ENCODE measurements at regions not wholly inside any gene's neighbourhood (a gene's known extent, or its start where the extent isn't known, plus 50 kb on each side); places are given as distances from the start of the nearest gene placed in this dataset.

GRCh38 chr7:68306692-68307107, 1291.6 kb upstream of the AUTS2 start:
- DNase-seq (ENCODE audit: low spot score) = no peak

GRCh38 chr7:68309271-68309670, 1289.0 kb upstream of the AUTS2 start:
- DNase-seq (ENCODE audit: low spot score) = no peak

GRCh38 chr7:68309806-68310205, 1288.5 kb upstream of the AUTS2 start:
- DNase-seq (ENCODE audit: low spot score) = no peak

DNA sequence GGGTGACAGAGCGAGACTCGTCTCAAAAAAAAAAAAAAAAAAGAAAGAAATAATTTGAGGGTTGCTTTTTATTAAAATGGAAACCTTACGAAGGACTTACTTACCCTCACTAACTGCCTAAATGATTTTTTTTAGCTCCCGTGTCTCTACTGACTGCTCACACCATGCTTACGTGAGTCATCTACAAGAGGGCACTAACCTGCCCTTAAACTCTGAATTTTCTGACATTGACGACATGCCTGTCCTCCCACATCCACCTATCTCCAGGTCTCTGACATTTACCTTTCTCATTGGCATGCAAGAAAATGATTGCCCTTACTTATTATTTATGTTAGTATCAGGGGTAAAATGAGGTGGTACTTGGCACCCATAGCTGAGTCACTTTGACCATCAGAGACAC, 1286.3 kb upstream of the AUTS2 start:
- no peak for DNase-seq (ENCODE audit: low spot score)

DNA sequence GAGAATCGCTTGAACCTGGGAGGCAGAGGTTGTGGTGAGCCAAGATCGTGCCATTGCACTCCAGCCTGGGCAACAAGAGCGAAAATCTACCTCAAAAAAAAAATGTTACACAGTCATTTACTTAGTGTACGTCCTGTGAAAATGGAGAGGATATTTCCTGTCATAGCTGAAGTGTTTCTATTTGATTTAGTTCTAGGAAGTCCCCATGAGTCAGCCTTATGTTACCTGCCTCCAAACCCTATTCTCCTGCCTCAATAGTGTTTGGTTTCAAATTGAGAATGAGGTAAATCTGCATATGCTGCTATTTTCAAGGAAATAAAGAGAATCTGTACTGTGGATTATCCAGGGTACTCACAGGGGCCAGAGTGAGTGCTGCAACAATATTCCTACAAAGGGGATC, 1284.5 kb upstream of the AUTS2 start:
- DNase-seq (ENCODE audit: low spot score) = no peak

DNA sequence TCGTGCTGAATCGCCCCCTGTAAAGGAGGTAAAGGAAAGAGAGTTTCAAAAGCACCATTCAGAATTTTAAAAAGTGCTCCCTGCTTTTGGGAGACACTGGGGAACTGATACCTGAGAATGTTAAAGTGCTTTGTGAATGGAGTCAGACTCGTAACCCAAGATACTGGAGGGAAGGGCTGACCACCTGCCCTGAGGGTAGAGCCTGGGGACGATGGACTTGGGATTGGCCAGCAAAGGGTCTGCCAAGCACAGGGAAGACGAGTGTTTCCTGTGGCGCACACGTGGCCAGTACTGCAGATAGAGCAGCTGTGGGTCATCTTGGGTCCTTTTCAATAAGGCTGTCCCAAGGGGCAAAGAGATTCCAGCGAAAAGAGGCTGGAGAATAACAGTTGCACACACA, 1284.1 kb upstream of the AUTS2 start:
- DNase-seq (ENCODE audit: low spot score) = no peak

GRCh38 chr7:68317476-68317875, 1280.8 kb upstream of the AUTS2 start:
- DNase-seq (ENCODE audit: low spot score) = no peak

GRCh38 chr7:68319061-68319460, 1279.2 kb upstream of the AUTS2 start:
- no peak for DNase-seq (ENCODE audit: low spot score)

DNA sequence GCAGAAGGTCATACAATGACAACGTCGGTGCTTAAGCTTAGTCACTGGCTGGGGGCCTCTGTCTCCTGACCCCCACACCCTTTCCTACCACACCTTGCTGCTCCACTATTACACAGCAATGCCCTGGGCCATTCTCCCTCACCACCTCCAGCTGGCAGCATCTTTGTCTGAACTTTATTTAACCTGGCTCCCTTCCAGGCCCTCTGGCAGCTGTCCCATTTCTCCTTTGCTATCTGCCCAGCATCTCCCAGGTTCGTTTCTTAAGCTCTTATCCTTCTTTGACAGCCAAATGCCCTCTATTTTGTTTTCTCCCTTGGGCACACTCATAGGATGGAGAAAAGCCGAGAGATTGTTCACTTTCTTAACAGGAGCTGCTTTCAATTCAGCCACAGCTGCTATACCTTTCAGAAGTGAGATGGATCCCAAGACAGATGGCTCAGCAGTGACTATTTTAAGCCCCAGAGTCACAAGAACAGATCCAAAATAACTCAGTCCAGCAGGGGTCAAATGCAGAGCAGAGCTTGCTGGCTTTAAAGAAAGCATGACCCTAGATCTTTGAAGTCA, 1277.1 kb upstream of the AUTS2 start:
- no peak for DNase-seq (ENCODE audit: low spot score)

- DNase-seq (ENCODE audit: low spot score) = no peak
Observed at GRCh38 chr7:68321776-68322496, 1276.3 kb upstream of the AUTS2 start.

GRCh38 chr7:68324621-68325020, 1273.7 kb upstream of the AUTS2 start:
- DNase-seq (ENCODE audit: low spot score) = no peak

DNA sequence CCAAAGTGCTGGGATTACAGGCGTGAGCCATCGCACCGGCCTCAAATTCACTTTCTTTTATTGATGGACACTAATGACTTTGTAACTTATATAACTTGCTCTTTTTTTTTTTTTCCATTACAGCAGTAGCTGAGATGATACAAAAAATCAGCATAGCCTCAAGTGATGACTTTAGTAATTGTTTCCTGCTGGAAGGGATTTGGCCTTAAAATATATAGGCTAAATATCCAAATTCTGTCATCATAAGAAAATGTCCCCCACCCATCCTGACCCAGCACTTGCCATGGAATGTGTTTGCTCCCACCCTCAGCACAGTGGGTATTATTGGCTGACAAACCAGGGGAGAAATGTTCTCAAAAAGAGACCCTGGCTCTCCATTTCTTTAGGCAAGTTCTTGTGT, 1264.1 kb upstream of the AUTS2 start:
- no peak for DNase-seq (ENCODE audit: low spot score)

- no peak for DNase-seq (ENCODE audit: low spot score)
Observed at GRCh38 chr7:68334636-68335272, 1263.5 kb upstream of the AUTS2 start.

DNA sequence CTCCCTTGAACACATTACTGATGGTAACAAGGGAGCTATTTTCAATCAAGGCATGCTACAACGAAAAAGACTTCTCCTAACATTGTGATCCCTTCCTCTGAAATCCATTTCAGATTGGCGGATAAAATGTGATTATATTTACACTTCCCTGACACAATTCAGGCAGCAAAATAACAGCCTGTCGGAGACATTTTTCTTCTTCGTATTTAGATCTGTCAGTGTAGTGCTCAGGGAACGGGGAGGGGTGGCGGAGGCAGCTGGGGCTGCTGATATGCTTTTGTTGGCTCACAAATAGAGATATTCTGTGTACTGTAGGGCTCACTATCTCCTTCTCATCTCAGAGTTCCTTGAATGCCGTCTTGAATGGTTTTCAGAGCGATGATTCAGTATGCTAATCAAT, 1261.7 kb upstream of the AUTS2 start:
- peak; percentile 5 for DNase-seq (ENCODE audit: low spot score)

- no peak for DNase-seq (ENCODE audit: low spot score)
Observed at GRCh38 chr7:68348401-68348800, 1249.9 kb upstream of the AUTS2 start.

- DNase-seq (ENCODE audit: low spot score) = no peak
Observed at GRCh38 chr7:68362745-68363518, 1235.3 kb upstream of the AUTS2 start.

DNA sequence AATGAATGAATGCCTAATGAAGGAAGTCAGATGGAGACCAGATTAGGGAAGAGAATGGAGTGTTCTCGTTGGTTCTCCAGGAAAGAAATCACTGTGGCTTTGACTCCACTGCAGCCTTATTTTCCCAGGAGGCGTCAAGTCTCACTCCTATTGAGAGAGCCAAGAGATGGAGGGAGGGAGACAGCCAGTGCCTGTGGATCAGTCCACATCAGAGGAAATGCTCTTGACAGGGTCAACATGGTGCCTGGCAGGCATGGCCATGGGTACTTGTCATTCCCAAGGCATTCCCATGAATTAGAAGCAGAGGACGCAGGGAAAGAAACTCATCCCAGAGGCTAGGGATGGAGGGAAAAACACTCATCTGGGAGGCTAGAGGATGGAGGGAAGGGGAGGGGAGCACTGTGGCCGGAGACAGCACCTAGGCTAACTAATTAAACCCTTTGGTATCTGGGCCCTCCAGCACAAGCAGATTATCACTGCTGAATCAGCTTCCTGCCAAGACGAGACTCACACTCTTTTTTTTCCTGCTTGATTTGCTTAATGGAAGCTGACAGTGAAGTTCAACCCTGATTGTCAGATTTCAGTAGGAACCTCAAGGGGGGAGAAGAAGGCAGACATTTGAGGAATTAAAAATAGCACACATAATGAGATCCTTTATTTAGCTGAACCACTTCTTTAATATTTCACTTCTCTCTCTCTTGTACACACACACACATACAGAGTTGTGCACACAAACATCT, 1233.2 kb upstream of the AUTS2 start:
- no peak for DNase-seq (ENCODE audit: low spot score)

DNA sequence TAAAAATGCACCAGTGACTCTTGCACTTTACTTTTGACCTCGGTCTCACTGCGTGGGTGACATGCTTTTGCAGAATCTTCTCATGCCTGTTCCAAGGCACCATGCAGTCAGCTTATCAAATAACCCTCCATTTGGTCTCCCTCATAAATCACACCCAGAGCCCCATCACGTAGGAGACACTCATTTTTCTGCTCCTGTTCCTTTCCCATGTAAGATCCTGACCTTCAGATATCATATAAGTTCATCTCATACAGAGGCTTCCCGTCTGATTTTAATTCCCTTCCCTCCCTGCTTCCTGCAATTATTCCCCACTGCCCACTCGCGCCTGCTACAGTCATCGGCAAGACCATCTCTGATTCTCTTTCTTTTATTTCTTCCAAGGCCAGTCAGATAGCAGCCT, 1226.3 kb upstream of the AUTS2 start:
- DNase-seq (ENCODE audit: low spot score) = no peak

- DNase-seq (ENCODE audit: low spot score) = no peak
Observed at GRCh38 chr7:68376131-68376661, 1222.1 kb upstream of the AUTS2 start.

DNA sequence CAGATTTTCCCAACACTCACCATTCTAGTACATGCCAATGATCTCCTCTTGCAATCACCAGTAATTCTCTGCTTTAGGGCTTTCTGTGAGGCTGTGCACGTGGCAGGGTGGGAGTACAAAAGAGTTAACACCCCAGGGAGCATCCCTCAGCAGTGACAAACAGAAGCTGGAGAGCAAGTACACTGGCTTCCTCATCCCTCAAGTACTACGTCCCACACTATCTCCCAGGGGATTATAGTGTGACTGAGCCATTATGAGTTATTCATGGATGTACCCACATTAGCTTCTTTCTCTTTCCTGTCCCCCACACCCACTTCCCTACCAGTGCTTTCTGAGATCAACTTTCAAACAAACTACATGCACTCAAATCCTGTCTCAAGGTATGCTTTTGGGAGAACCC, 1216.5 kb upstream of the AUTS2 start:
- no peak for DNase-seq (ENCODE audit: low spot score)

GRCh38 chr7:68384581-68384980, 1213.7 kb upstream of the AUTS2 start:
- no peak for DNase-seq (ENCODE audit: low spot score)

DNA sequence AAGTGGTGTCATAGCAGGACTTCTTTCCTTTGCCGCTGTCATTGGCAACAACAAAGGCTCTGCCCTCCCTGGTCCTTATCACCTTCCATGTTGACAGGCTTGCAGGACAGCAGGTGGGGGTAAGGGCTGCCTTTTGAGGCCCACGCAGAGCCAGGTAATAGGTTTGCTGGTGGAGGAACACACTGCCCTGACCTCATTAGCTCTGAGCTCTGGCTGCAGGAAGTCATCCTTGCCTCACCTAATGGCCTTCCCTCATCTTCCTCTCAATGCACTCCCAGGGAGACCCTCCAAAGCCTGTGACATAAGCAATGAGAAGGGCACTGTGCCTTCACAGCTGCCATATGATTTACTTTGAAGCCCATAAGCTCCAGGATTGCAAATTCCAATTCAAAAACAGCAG, 1205.2 kb upstream of the AUTS2 start:
- no peak for DNase-seq (ENCODE audit: low spot score)
